Activated CD8-positive, alpha-beta T cell treated with anti-CD3 and anti-CD28 coated beads for 36 hours (primary cell): ENCODE measurements at regions not wholly inside any gene's neighbourhood (a gene's known extent, or its start where the extent isn't known, plus 50 kb on each side); places are given as distances from the start of the nearest gene placed in this dataset.
A peak's percentile ranks its signal among the peaks of the same experiment; 100 is the strongest.

Experiments
- ATAC-seq: fragments of 200-7000 bp; cut with Tn5 transposase; one replicate; pipeline ENCODE4 v1.10.0; 2021; ENCODE audit warnings: mild to moderate bottlenecking, moderate library complexity
- CTCF ChIA-PET: fragments of 350-600 bp; sonication (Branson Sonifier 250); formaldehyde crosslinking; loops from one replicate; lab custom pipeline; 2021; ENCODE audit warnings: antibody characterized with exemption; lab: Charles Lee
- POLR2A ChIA-PET: fragments of 350-600 bp; sonication (Branson Sonifier 250); formaldehyde crosslinking; loops from one replicate; lab custom pipeline; 2021; ENCODE audit warnings: antibody characterized with exemption; lab: Charles Lee
- DNase-seq: peaks from one replicate; pipeline ENCODE4 v3.0.0-alpha.2; 2020
- H3K27ac Mint-ChIP-seq: one replicate; pipeline ENCODE4 v1.8.0; 2021; ENCODE audit warnings: mild to moderate bottlenecking, mixed read lengths
- H3K27me3 Mint-ChIP-seq: one replicate; pipeline ENCODE4 v1.8.0; 2021; ENCODE audit warnings: mixed read lengths
- H3K36me3 Mint-ChIP-seq: one replicate; pipeline ENCODE4 v1.8.0; 2021; ENCODE audit warnings: low read depth, mixed read lengths
- H3K4me1 Mint-ChIP-seq: one replicate; pipeline ENCODE4 v1.8.0; 2021; ENCODE audit warnings: low read depth, mixed read lengths
- H3K4me3 Mint-ChIP-seq: one replicate; pipeline ENCODE4 v1.8.0; 2021; ENCODE audit warnings: mild to moderate bottlenecking, moderate library complexity, mixed read lengths
- H3K9me3 Mint-ChIP-seq: one replicate; pipeline ENCODE4 v1.8.0; 2021; ENCODE audit warnings: mixed read lengths
- CTCF ChIP-seq: fragments of 200-600 bp; IDR thresholded peaks from one replicate; pipeline ENCODE4 v1.8.0; 2022; ENCODE audit warnings: antibody characterized with exemption, mild to moderate bottlenecking
- intact Hi-C: fragments of 100-400 bp; cut with micrococcal nuclease; formaldehyde crosslinking; loops from one replicate; pipeline ENCODE4 v1.10.0; 2022

DNA sequence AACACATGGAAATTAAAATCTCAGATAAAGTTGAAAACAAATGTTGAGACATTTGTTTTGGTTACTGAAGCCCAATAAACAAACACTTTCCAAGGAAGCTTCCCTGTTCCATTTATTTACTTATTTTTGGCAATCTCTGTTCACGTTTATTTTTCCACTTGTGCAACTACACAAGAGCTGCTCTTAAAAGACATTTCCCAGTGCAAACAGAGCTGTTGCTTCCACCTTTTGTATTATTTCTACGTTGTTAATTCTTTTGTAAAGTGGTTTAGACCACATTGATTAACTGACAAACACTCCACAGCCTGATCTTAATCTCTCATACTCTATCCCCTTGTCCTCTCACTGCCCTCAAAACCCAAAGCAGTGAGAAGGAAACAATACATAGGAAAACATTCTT, 757.6 kb downstream of the LIG4 start:
- no peak overlapping the region for H3K27ac Mint-ChIP-seq
- H3K36me3 Mint-ChIP-seq = no peaks in the 10 kb centered on the region
- H3K27me3 Mint-ChIP-seq = no peaks in the 10 kb centered on the region
- intact Hi-C loops = no loop called here
- ATAC-seq = no peak
- DNase-seq = no peak
- POLR2A ChIA-PET = interaction anchor here (0.5 kb wide), 1 partner anchor 35 kb away, joined by 5 read pairs; no protein-coding TSS in a partner anchor
- no peak overlapping the region for H3K4me3 Mint-ChIP-seq
- CTCF ChIA-PET = no interaction called here
- no peaks in the 10 kb centered on the region for H3K4me1 Mint-ChIP-seq
- TF ChIP-seq CTCF = no peak
- peaks cover 9% of the 10 kb centered on the region for H3K9me3 Mint-ChIP-seq

GRCh38 chr13:107456431-107456830, 758.9 kb downstream of the LIG4 start:
- DNase-seq = no peak
- ChIA-PET POLR2A (no interaction called here), CTCF (no interaction called here)
- intact Hi-C loops = no loop called here
- Mint-ChIP-seq H3K27me3 (no peaks in the 10 kb centered on the region), H3K27ac (no peak overlapping the region), H3K36me3 (no peaks in the 10 kb centered on the region), H3K4me3 (no peak overlapping the region), H3K9me3 (peaks cover 9% of the 10 kb centered on the region), H3K4me1 (no peaks in the 10 kb centered on the region)
- ATAC-seq = no peak
- no peak for TF ChIP-seq CTCF

DNA sequence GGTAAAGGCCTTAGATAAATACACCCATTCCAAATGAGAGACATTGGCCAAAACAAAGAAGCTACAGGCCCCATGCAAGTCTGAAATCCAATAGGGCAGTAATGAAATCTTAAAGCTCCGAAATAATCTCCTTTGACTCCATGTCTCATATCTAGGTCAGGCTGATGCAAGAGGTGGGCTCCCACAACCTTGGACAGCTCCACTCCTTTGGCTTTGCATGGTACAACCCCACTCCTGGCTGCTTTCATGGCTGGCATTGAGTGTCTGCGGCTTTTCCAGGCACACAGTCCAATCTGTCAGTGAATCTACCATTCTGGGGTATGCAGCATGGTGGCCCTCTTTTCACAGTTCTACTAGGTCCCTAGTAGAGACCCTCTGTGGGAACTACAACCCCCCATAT, 762.5 kb downstream of the LIG4 start:
- DNase-seq (no peak), ATAC-seq (no peak)
- Mint-ChIP-seq H3K27me3 (no peaks in the 10 kb centered on the region), H3K4me3 (no peak overlapping the region), H3K36me3 (no peaks in the 10 kb centered on the region), H3K4me1 (no peaks in the 10 kb centered on the region), H3K27ac (no peak overlapping the region), H3K9me3 (peaks cover 16% of the 10 kb centered on the region)
- POLR2A ChIA-PET = no interaction called here
- CTCF ChIA-PET = no interaction called here
- intact Hi-C loops = no loop called here
- TF ChIP-seq CTCF = no peak

DNA sequence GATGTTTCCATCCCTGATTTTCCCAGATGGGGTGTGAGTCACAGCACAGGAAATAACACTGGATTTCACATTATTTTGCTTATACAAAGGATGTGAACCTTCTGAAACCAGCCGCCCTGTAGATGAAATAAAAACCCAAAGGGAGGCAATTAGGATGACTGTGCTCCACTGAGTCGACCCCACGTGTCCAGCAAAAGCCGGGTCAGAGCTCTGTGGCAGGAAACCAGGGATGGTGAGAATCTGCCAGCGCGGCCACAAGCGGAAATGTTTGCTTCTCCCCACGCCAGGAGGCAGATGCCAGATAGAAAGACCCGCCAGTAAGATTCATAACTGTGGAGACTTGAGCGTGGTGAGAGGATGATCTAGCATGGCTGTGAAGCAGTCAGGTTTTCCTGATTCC, 764.4 kb downstream of the LIG4 start:
- intact Hi-C loops = no loop called here
- Mint-ChIP-seq H3K4me3 (no peak overlapping the region), H3K27ac (no peak overlapping the region), H3K4me1 (no peaks in the 10 kb centered on the region), H3K27me3 (no peaks in the 10 kb centered on the region), H3K9me3 (peaks cover 16% of the 10 kb centered on the region), H3K36me3 (no peaks in the 10 kb centered on the region)
- no peak for ATAC-seq
- CTCF ChIA-PET = no interaction called here
- no peak for TF ChIP-seq CTCF
- peak; percentile 4 for DNase-seq
- POLR2A ChIA-PET = no interaction called here

DNA sequence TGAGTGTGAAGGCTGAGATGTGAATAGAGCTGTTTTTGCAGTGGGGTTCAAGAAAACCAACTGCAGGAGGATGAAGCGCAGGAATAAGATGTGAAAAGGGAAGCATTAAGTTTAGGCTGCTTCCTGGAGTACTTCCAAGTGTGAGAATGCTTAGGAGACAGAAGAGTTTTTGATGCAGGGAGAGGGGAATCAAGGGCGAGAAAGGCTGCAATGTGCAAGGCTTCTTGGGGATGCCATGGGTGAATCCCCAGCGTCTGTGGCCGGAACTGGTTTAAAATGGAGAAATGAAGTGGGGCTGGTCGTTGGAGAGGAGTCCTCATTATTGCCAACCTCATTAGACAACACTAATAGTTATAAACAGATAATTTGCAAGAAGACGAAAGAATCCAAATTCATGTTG, 764.9 kb downstream of the LIG4 start:
- peaks cover 16% of the 10 kb centered on the region for H3K9me3 Mint-ChIP-seq
- no peak for DNase-seq
- H3K27ac Mint-ChIP-seq = no peak overlapping the region
- H3K4me1 Mint-ChIP-seq = no peaks in the 10 kb centered on the region
- CTCF ChIA-PET = no interaction called here
- TF ChIP-seq CTCF = no peak
- POLR2A ChIA-PET = no interaction called here
- no peaks in the 10 kb centered on the region for H3K36me3 Mint-ChIP-seq
- intact Hi-C loops = no loop called here
- no peak for ATAC-seq
- H3K4me3 Mint-ChIP-seq = no peak overlapping the region
- H3K27me3 Mint-ChIP-seq = no peaks in the 10 kb centered on the region
